Thyroid gland (tissue), 4 donors: ENCODE measurements at regions not wholly inside any gene's neighbourhood (a gene's known extent, or its start where the extent isn't known, plus 50 kb on each side); places are given as distances from the start of the nearest gene placed in this dataset.

ENCODE experiments used
- CTCF ChIP-seq, 6 experiments: fragments of 200-600 bp in 3 of 6; fragments of 450-650 bp in 3 of 6; sonication (generic) in 3 of 6; IDR thresholded peaks; one replicate each; pipeline ENCODE4 v1.5.1; 2016 to 2019; ENCODE audit warnings: antibody characterized with exemption in 6 of 6, mild to moderate bottlenecking in 2 of 6, inconsistent platforms in 1 of 6, moderate library complexity in 1 of 6
- POLR2A ChIP-seq, 2 donors: fragments of 450-650 bp; IDR thresholded peaks; one replicate each; pipeline ENCODE4 v1.6.1; 2017; ENCODE audit warnings: antibody characterized with exemption in 2 of 2, mild to moderate bottlenecking in 2 of 2, moderate library complexity in 1 of 2

GRCh38 chr18:2173486-2173885 is 397.8 kb downstream of the METTL4 start:
- TF ChIP-seq CTCF (IDR thresholded peaks at IDR 0.05) (no peak), POLR2A (IDR thresholded peaks at IDR 0.05) (no peak)
